ENCODE measurements at regions not wholly inside any gene's neighbourhood (a gene's known extent, or its start where the extent isn't known, plus 50 kb on each side); places are given as distances from the start of the nearest gene placed in this dataset. TPM values are rescaled to one million over a fixed set of nuclear protein-coding genes. Genes with fewer than 3 reads are reported as not detected.

DNA sequence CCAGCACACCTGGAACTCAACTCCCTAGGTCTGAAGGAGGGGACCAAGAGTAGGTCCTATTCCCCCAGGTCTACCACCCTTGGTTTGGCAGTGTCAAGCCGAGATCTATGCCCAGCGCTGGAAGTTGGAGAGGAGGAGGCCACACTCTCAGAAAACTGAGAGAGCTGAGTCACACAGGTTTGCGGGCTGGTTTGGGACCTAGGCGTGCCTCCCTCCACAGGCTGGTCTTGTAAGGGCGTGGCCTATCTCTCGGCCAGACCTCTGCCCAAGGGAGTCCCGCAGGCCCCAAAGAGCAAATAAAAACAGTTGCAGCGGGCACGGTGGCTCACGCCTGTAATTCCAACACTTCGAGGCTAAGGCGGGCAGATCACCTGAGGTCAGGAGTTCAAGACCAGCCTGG is 52.9 kb upstream of the INTU start:
- DNase-seq (ENCODE audit: low spot score) (no peak), ATAC-seq (ENCODE audit: low FRiP score) (no peak)
- TF ChIP-seq, protein P1, sequence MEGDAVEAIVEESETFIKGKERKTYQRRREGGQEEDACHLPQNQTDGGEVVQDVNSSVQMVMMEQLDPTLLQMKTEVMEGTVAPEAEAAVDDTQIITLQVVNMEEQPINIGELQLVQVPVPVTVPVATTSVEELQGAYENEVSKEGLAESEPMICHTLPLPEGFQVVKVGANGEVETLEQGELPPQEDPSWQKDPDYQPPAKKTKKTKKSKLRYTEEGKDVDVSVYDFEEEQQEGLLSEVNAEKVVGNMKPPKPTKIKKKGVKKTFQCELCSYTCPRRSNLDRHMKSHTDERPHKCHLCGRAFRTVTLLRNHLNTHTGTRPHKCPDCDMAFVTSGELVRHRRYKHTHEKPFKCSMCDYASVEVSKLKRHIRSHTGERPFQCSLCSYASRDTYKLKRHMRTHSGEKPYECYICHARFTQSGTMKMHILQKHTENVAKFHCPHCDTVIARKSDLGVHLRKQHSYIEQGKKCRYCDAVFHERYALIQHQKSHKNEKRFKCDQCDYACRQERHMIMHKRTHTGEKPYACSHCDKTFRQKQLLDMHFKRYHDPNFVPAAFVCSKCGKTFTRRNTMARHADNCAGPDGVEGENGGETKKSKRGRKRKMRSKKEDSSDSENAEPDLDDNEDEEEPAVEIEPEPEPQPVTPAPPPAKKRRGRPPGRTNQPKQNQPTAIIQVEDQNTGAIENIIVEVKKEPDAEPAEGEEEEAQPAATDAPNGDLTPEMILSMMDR (IDR thresholded peaks at IDR 0.05): no peak

DNA sequence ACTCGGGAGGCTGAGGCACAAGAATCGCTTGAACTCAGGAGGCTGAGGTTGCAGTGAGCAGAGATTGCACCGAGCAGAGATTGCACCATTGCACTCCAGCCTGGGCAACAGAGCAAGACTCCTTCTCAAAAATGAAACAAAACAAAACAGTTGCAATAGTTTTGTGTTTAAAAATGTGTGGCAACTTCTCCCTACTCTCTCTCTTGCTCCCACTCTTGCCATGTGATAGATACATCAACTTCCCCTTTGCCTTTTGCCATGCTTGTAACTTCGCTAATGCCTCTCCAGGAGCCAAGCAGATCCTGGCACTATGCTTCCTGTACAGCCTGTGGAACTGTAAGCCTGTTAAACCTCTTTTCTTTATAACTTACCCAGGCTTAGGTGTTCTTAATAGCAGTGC is 52.5 kb upstream of the INTU start:
- no peak for DNase-seq (ENCODE audit: low spot score)
- ATAC-seq (ENCODE audit: low FRiP score): no peak
- TF ChIP-seq, protein P1 (IDR thresholded peaks at IDR 0.05): no peak

DNA sequence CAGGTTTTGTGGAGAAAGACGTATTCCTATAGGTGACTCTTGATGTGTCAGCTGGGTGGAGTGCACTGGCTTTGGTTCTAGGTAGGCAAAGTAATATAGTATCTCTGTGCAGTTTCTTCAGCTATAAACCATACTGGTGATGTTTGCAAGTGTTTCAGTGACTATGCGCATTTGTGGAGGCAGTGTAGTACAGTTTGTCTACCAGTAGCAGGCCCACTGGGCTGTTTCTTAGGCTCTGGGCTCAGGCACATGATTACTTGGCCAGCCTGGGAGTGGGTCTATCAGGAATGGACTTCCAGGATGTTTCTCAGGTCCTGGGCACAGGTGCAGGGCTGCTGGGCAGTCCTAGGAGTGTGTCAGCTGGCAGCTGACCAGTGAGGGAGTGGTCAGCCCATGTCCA is 51.9 kb upstream of the INTU start:
- ATAC-seq (ENCODE audit: low FRiP score) (no peak), DNase-seq (ENCODE audit: low spot score) (no peak)
- TF ChIP-seq, protein P1 (IDR thresholded peaks at IDR 0.05): no peak

Small RNA genes in the stretch of these regions (small RNA-seq; reads per million reads assigned to genes)
- not detected for gene RF00019

Measured in omental fat pad (tissue), 3 donors.